ENCODE measurements at regions not wholly inside any gene's neighbourhood (a gene's known extent, or its start where the extent isn't known, plus 50 kb on each side); places are given as distances from the start of the nearest gene placed in this dataset.
"Not testable (repeated sequence)": the region's sequence is repeated elsewhere in the genome, so short reads cannot be mapped to it uniquely, and the experiment has no call there.

- not testable (repeated sequence) for DNase-seq
These were observed 64.4 kb downstream of the KLRB1 start for GRCh38 chr12:9543341-9543740.

GRCh38 chr12:9542827-9543226 lies 64.9 kb downstream of the KLRB1 start:
- not testable (repeated sequence) for DNase-seq

GRCh38 chr12:9515925-9516324 lies 91.8 kb downstream of the KLRB1 start:
- not testable (repeated sequence) for DNase-seq

- DNase-seq = not testable (repeated sequence)
These were observed 95.0 kb downstream of the KLRB1 start for GRCh38 chr12:9512695-9513094.

- DNase-seq = not testable (repeated sequence)
These were observed 97.2 kb downstream of the KLRB1 start for GRCh38 chr12:9510392-9511011.

GRCh38 chr12:9509464-9510161 lies 98.1 kb downstream of the KLRB1 start:
- DNase-seq = no peak

GRCh38 chr12:9506746-9507145 lies 101.0 kb downstream of the KLRB1 start:
- DNase-seq = no peak

- not testable (repeated sequence) for DNase-seq
These were observed 104.3 kb downstream of the KLRB1 start for GRCh38 chr12:9503384-9503783.

GRCh38 chr12:9502845-9503244 lies 104.9 kb downstream of the KLRB1 start:
- DNase-seq = not testable (repeated sequence)

GRCh38 chr12:9493325-9493724 lies 114.4 kb downstream of the KLRB1 start:
- DNase-seq = not testable (repeated sequence)

GRCh38 chr12:9481289-9481688 lies 126.4 kb downstream of the KLRB1 start:
- DNase-seq = not testable (repeated sequence)

GRCh38 chr12:9474197-9474596 lies 133.5 kb downstream of the KLRB1 start:
- DNase-seq = not testable (repeated sequence)

- DNase-seq = not testable (repeated sequence)
These were observed 134.1 kb downstream of the KLRB1 start for GRCh38 chr12:9473638-9474037.

- not testable (repeated sequence) for DNase-seq
These were observed 136.2 kb downstream of the KLRB1 start for GRCh38 chr12:9471501-9471900.

- DNase-seq = not testable (repeated sequence)
These were observed 137.3 kb downstream of the KLRB1 start for GRCh38 chr12:9470367-9470766.

GRCh38 chr12:9469956-9470355 lies 137.8 kb downstream of the KLRB1 start:
- not testable (repeated sequence) for DNase-seq

- DNase-seq = not testable (repeated sequence)
These were observed 138.3 kb downstream of the KLRB1 start for GRCh38 chr12:9469463-9469862.

GRCh38 chr12:9468998-9469397 lies 138.7 kb downstream of the KLRB1 start:
- peak; percentile 17 to 39 for DNase-seq

GRCh38 chr12:9468144-9468543 lies 139.6 kb downstream of the KLRB1 start:
- DNase-seq = not testable (repeated sequence)

GRCh38 chr12:9464408-9464807 lies 143.3 kb downstream of the KLRB1 start:
- DNase-seq = no peak

- not testable (repeated sequence) for DNase-seq
These were observed 152.2 kb downstream of the KLRB1 start for GRCh38 chr12:9455516-9455915.

GRCh38 chr12:9454021-9454420 lies 153.7 kb downstream of the KLRB1 start:
- DNase-seq = not testable (repeated sequence)

GRCh38 chr12:9450127-9450567 lies 157.6 kb downstream of the KLRB1 start:
- DNase-seq = not testable (repeated sequence)

GRCh38 chr12:9449657-9450126 lies 158.0 kb downstream of the KLRB1 start:
- DNase-seq = not testable (repeated sequence)

All from hippocampal formation (tissue), 2 donors.